Stimulated activated CD4-positive, alpha-beta T cell treated with anti-CD3 and anti-CD28 coated beads, Interleukin-4, amount 100 ng/mL, for 48 hours (primary cell): ENCODE measurements at regions not wholly inside any gene's neighbourhood (a gene's known extent, or its start where the extent isn't known, plus 50 kb on each side); places are given as distances from the start of the nearest gene placed in this dataset.
"Not testable (repeated sequence)": the region's sequence is repeated elsewhere in the genome, so short reads cannot be mapped to it uniquely, and the experiment has no call there.

Experiments used
- DNase-seq, 2 donors: peaks; one replicate each; pipeline ENCODE4 v3.0.0-alpha.2; 2020; ENCODE audit warnings: low read depth in 2 of 2

DNA sequence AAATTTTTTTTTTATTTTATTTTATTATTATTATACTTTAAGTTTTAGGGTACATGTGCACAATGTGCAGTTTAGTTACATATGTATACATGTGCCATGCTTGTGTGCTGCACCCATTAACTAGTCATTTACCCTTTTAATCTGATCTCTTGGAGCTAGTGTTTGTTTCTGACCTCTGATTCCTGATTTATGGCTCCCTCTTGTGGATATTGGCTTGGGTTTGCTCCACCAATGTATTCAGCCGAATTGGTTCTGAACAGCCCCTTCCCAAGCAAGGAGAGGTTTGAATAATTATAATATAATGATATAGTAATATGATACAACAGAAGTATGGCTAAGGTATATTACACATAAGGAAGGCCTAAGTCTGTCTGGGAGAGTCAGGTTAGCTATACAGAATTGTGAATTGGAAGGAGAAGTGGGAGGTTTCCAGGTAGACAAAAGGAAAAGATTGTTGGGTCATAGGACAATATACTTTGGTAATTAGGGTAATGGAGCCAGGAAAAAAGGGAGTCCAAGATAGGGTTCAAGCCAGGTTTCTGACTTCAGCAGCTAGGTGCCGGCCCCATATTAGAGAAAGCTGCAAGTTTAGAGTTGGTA, 53.1 kb upstream of the HMCN1 start:
- DNase-seq, result no peak

DNA sequence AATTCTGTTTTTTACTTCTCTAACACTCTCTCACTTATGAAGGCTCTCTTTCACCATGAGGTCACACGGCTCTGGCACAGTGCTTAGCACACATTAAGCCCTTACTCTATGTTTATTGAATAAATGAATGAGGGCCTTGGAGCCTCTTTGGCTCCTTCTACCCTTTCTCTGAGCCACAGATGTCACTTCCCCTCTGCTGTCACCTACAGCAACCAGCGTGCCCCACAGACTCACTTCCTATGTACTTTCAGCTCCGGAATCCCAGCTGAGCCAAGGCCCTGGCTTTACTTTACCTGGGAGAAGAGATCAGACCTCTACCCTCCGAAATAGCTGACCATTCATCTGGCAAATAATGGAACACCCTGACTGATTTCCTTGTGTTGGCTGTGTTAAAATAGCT, 53.7 kb upstream of the HMCN1 start:
- DNase-seq, result no peak

- no peak for DNase-seq
Measured at GRCh38 chr1:185679220-185679619, 55.0 kb upstream of the HMCN1 start.

GRCh38 chr1:185676969-185677368, 57.2 kb upstream of the HMCN1 start:
- DNase-seq, result no peak

DNA sequence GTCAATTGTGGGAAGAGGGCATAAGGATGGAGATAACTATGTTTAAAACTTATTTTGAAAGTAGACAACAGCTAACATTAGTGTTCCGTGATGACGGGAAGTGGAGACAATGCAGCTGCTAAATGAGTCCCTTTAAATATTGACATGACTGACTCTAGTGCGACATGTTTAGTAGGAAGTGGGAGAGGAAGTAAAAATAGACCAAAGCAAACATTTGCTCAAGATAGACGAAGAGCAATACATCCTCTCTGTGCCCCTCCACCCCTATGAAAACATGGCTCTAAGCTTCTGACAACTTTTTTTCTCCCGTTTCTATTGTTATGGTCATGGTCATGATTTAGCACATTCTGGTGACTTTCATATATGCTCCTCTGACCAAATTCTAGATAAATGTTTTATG, 60.0 kb upstream of the HMCN1 start:
- no peak for DNase-seq

DNA sequence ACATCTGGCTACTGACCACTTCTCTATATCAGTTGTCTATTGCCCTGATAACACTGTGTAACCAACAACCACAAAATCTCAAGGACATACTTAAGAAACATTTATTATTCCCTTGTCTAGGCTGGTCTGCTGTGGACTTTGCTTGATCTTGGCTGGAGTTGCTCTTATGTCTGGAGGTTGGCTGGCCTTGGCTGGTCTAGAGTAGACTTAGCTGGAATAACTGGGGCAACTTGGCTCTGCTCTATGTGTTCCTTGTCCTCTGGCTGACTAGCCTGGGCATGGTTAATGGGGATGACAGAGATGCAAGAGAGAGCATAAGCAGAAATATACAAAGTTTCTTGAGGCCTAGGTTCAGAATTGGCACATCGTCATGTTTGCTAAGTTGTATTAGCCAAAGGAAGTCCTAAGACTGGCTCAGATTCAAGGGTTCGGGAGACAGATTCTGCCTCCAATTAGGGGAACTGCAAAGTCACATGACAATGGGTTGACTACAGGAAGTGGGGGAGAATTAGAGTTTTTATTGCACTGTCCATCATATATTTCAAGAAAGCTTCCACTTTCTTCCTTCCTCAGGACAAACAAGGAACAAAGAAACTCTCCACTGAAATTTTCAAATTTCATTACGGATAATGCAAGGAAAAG, 61.4 kb upstream of the HMCN1 start:
- no peak for DNase-seq

DNA sequence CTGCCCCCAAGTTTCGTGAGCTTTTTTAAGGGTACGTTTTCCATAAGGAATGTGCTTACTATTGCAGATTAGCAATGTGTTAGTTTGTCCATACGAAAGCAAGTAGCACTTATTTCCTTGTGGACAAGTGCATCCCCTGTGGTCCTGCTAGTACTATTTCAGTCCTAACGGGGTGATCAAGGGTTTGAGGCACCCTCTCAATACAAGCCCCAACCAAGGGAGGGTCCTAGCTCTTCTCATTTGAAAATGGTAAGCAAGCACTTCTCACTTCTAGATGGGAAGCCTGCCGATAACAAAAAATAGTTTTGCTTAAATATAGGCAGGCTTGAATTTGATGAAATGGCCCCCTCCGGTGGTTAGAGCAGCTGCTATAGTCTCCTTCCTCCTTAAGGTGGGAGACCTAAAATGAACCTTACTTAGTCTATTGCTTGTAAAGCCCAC, 64.0 kb upstream of the HMCN1 start:
- DNase-seq, result peak; percentile 11 to 23

GRCh38 chr1:185668013-185668412, 66.2 kb upstream of the HMCN1 start:
- DNase-seq, result no peak

GRCh38 chr1:185666582-185666981, 67.6 kb upstream of the HMCN1 start:
- DNase-seq, result no peak

DNA sequence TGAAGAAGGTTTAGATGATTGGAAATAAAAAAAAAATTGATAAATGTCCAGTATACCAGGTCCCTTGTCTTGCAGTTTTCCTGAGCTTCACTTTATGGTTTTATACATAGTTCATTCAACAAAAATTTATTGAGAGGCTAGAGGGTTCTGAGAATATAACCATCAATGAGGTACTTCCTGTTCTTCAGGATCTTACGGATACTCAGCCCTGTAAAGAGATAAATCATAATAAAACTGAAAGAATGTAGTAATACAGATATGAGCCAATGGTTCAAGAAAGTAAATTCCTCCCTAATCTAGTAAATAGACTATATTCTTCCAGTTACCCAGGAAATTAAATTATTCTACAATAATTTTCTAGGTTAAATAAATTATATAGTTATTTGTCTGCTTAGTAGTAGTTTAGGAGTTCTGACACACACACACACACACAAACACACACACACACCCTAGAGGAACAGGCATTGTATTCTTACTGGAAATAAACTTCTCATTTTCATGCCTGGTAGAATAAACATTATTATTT, 70.4 kb upstream of the HMCN1 start:
- no peak for DNase-seq

GRCh38 chr1:185663332-185663731, 70.9 kb upstream of the HMCN1 start:
- no peak for DNase-seq

- DNase-seq, result no peak
Measured at GRCh38 chr1:185661971-185662370, 72.2 kb upstream of the HMCN1 start.

DNA sequence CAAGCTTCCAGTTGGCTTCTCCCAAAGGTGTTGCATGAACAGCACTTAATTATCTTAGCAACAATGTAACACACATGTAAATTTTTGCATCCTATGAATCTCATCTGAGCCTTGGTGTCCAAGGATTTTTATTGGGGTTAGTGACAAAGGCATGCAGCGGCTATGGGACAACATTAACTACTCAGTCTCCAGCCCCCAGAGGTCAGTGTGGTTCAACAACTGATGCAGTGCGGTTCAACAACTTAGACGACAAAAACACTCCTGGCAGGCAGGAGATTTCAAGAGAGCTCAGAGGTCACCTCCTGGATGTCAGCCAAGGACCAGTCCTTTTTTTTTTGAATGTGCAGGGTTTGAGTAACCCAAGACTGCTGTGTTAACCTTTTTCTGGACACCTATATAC, 77.5 kb upstream of the HMCN1 start:
- DNase-seq, result no peak

DNA sequence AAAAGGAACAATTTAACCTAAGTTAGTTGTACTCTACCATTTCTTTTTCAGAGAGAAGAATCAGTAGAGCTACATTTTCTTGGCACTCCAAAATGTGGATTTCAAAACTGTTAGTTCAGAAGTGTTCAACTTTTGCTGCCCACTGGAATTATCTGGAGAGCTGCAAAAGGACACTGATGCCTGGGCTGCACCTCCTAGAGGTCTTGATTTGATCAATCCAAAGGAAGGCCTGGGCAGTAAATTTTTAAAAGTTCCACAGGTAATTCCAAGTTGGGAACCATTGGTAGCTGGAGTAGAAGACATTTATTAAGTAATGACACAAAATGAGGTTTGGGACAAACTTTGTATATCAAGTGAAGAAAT, 79.3 kb upstream of the HMCN1 start:
- DNase-seq, result no peak

DNA sequence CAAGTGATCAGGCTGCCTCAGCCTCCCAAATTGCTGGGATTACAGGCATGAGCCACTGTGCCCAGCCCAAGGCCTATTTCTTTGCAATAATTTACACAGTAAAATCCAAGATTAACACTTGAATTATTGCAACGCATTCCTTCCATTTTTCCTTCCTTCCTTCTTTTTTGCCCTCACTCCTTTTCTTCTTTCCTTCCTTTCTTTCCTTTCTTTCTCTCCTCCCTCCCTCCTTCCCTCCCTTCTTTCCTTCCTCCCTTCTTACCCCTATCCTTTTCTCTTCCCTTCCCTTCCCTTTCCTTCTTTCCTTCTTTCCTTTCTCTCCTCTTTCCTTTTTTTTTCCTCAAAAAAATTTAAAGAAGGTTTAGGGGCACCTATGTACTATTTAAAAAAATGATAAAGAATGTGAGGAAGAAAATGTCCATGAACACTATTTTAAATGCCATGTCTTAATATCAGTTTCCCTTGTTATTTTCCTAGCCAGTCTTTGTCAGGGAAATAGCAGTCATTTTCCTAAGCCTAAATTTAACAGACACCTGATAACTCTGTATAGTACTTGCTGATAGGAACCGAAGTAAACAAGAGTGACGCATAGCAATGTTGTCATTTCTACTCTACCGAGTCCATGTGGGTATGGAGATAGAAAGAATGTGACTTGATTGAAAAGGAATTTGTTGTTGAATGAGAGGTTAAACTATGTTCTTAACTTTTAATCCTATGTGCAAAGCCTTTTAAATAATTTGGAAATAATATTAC, 79.8 kb upstream of the HMCN1 start:
- no peak for DNase-seq

- DNase-seq, result no peak
Measured at GRCh38 chr1:185653615-185654014, 80.6 kb upstream of the HMCN1 start.

DNA sequence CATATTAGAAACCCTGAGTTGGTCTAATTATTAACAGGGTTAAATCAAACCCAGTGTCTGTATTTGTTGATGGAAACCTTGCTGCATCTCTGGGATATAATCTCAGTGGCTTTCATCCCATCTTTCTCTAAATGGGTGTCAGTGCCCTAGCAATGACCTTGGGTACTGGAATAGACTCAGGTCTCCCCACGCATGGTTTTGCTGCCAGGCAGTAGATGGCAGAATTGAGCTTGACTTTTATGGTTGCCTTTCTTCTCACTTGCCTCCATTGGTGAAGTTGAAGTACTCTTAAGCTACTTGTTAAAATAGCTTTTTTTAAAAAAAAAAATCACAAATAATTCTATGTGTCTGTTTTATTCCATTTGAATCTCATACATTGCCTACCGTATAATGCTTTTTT, 81.8 kb upstream of the HMCN1 start:
- no peak for DNase-seq

GRCh38 chr1:185650602-185651230, 83.5 kb upstream of the HMCN1 start:
- DNase-seq, result no peak

- DNase-seq, result no peak
Measured at GRCh38 chr1:185648858-185649589, 85.2 kb upstream of the HMCN1 start.

DNA sequence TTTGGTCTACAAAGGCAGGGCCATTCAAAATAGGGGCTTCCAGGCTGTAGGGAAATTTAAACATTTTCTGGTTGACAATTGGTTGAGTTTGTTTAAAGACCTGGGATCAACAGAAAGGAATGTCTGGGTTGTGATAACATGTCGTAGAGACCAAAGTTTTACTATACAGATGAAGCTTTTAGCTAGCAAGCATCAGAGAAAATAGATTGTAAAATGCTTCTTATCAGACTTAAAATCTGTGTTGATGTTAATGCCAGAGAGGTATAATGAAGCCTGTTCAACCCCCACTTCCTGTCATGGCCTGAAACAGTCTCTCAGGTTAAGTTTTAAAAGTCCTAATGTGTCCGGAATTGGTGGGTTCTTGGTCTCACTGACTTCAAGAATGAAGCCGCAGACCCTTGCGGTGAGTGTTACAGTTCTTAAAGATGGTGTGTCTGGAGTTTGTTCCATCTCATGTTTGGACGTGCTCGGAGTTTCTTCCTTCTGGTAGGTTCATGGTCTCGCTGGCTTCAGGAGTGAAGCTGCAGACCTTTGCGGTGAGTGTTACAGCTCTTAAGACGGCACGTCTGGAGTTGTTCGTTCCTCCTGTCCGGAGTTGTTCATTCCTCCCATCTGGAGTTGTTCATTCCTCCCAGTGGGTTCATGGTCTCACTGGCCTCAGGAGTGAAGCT, 86.5 kb upstream of the HMCN1 start:
- DNase-seq, result not testable (repeated sequence)

GRCh38 chr1:185646202-185646683, 87.9 kb upstream of the HMCN1 start:
- no peak for DNase-seq
